H4 (cell line): ENCODE measurements at regions not wholly inside any gene's neighbourhood (a gene's known extent, or its start where the extent isn't known, plus 50 kb on each side); places are given as distances from the start of the nearest gene placed in this dataset.

ENCODE experiments used
- DNase-seq: peaks from one replicate; pipeline ENCODE4 v3.0.0-alpha.2; 2015; ENCODE audit warnings: low spot score

- peak; percentile 86 for DNase-seq
Measured at GRCh38 chr12:58364389-58365086, 423.2 kb downstream of the ATP23 start.

- DNase-seq: no peak
Measured at GRCh38 chr12:58365087-58365390, 423.7 kb downstream of the ATP23 start.

GRCh38 chr12:58367041-58367440 lies 425.7 kb downstream of the ATP23 start:
- no peak for DNase-seq

DNA sequence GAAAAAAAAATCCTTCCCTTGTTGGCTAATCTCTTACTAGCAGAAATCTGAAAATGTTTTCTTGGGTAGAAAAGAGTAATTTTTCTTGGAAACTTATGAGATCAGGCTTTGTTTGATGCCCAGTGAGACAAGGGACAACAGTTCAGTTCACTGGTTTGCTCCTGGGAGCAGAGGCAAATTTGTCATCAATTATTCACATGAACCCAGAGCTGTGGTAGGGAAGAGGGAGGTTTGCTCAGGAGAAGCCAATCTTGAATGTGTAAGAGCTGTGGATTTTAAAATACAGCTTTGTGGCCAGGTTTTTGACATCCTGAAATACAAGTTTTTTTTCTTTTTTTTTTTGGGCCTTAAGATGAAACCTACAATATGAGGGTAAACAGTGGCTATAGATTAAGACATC lies 426.6 kb downstream of the ATP23 start:
- DNase-seq: no peak

DNA sequence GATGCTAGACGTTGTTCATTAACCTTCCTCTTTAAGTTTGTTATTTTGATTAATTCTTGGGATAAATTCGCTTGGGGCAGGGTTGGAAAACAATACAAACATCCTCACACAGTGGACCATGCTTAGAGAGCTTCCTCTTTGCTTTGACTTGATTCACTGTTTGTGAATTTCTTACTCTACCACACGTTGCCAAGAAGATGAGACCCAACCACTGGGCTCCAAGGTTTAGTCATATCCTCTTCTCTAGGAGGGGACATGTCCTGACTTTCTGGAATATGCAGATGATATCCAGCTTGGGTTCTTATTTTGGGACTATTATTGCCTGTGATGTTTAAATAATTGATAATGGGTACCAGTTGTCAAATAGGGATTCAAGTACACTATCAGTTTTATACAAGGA lies 428.2 kb downstream of the ATP23 start:
- DNase-seq: no peak

DNA sequence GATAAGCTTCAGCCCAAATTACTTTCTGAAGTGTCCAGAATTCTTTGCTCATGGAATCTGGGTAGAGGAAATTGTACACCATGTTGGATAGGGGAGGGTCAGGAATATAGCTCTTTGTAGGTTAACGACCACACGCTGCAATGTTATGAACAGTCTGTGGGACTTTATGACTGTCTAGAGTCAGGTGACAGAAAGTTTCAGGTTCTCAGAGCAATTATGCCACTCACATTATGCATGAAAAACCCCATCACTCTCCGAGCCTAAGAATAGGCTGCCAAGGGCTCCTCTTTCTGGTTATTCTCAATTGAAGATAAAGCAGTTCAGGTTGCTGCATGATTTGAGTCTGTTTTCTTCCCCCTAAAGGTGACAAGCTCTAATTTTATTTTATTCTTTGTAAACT lies 430.9 kb downstream of the ATP23 start:
- DNase-seq: no peak

GRCh38 chr12:58378028-58378427 lies 436.7 kb downstream of the ATP23 start:
- no peak for DNase-seq

DNA sequence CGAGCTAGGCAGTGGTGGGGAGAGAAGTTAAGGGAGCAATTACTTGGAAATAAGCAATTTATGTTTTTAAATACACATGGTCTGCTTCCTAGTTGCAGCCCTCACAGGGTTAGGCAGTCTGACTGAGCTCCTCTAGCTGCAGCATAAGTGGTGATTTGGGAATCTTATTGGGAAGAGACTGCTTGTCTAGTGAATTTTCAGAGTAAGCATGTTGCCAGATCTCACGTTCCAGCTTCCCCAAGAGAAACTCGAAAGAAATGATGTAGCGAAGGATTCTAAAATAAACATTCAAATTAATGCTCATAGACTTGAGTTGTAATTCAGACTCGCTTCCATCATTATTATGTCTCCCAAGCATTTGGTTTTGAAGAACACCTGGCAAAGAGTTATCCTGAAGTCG lies 440.2 kb downstream of the ATP23 start:
- no peak for DNase-seq

GRCh38 chr12:58384196-58384595 lies 442.8 kb downstream of the ATP23 start:
- no peak for DNase-seq

DNA sequence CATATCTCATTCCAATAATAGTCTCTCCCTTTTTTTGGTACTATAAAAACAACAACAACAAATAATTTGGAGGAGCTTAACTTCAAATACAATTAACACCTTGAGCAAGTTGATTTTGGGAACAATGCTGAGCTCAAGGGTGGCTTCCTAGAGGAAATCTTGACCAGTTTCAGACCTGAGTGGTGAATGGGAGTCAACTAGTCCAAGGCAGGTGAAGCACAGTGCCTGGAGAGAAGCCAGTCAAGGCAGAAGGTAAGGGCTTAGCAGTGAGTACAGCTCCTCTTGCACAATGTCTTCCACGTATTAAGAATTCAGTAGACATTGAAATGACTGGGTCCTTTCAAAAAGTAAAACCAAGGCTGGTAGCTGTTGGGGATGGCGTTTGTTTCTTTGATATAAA lies 444.8 kb downstream of the ATP23 start:
- DNase-seq: no peak

GRCh38 chr12:58387199-58387598 lies 445.8 kb downstream of the ATP23 start:
- DNase-seq: no peak

- no peak for DNase-seq
Measured at GRCh38 chr12:58388261-58388660, 446.9 kb downstream of the ATP23 start.

GRCh38 chr12:58393152-58393551 lies 451.8 kb downstream of the ATP23 start:
- DNase-seq: no peak

GRCh38 chr12:58395056-58395455 lies 453.7 kb downstream of the ATP23 start:
- no peak for DNase-seq

GRCh38 chr12:58395470-58395869 lies 454.1 kb downstream of the ATP23 start:
- no peak for DNase-seq

- no peak for DNase-seq
Measured at GRCh38 chr12:58396239-58396638, 454.9 kb downstream of the ATP23 start.

GRCh38 chr12:58405363-58405762 lies 464.0 kb downstream of the ATP23 start:
- no peak for DNase-seq

DNA sequence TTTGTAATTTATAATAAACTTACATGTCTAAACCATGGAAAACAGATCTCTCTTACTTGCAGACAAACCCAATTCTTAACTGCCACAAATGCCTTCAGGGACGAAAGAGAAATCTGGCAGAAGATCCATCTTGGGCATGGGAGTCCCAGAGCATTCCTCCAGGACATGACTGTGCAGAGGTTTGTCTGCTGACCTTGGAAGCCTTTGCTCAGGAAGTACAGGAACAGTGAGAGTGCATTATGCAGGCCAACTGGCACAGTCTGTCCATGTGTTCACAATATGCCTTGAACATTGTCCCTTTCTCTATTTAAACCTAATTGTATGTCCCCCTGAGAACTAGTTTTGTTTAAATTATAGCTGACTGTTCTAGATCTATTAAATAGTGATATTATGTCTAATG lies 467.1 kb downstream of the ATP23 start:
- no peak for DNase-seq

DNA sequence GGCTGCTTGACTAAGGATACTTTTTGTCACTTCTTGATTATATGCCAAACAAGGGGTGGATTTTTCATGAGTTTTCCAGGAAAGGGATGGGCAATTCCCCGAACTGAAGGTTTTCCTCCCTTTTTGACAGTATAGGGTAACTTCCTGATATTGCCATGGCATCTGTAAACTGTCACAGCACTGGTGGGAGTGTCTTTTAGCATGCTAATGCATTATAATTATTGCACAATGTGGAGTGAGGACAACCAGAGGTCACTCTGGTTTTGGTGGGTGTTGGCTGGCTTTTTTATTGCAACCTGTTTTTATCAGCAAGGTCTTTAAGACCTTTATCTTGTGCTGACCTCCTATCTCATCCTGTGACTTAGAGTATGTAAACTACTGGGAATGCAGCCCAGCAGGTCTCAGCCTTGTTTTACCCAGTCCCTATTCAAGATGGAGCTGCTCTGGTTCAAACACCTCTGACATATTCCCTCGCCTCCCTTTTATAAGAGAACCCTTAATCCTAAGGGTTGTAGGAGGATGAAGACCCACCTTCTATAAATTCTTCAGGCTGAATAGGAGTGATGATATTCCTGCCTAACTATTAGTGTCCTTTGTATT lies 471.2 kb downstream of the ATP23 start:
- DNase-seq: peak; percentile 24

DNA sequence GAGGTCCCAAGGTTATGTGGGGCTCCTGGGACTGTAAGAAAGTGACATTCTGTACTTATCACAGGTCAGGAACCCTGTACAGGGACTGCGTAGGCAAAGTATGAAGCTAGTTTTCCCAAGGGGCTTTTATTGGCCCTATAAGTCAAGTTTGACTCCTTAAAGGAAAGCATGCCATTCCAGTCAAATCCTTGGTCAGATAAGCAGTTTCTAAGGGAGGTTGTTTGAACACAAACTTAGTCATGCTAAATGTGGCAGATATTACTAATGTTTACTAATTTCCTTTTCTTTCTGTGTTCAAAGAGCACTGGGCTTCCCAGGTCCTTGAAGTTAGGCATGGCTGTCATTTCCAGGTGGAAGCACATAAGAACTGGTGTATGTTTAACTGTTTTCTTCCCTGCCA lies 472.4 kb downstream of the ATP23 start:
- DNase-seq: no peak

- DNase-seq: peak; percentile 64
Measured at GRCh38 chr12:58414398-58414871, 473.1 kb downstream of the ATP23 start.

GRCh38 chr12:58415716-58416115 lies 474.3 kb downstream of the ATP23 start:
- DNase-seq: no peak

- peak; percentile 63 for DNase-seq
Measured at GRCh38 chr12:58416236-58416635, 474.9 kb downstream of the ATP23 start.

DNA sequence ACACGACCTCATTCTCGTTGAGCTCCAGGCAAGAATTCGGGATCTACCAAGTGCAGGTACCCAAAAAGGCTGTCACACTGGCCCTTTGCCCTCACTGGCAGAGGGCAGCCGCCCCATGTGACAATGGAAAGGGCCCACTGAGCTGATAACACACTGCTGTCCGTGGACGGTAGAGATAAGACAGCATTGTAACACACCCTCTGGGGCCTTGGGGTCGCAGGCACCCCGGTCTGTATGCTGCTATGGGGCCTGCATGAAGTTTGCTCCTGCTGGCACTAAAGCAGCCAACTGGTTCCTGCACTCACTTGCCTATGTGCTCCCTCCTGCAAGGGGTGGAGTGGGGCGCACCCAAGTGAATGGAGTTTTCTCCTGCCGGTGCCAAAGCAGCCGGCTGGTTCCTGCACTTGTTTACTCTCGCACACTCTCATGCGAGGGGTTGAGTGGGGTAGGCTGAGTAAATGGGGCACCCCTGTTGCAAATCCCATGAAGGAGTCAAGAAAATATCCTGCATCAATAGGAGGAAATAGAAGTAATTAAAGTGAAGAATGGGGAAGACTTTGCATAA lies 477.9 kb downstream of the ATP23 start:
- no peak for DNase-seq
